ENCODE measurements at regions not wholly inside any gene's neighbourhood (a gene's known extent, or its start where the extent isn't known, plus 50 kb on each side); places are given as distances from the start of the nearest gene placed in this dataset.

GRCh38 chr2:235358981-235359471 is 134.8 kb upstream of the AGAP1 start:
- DNase-seq (ENCODE audit: low spot score) = no peak

DNA sequence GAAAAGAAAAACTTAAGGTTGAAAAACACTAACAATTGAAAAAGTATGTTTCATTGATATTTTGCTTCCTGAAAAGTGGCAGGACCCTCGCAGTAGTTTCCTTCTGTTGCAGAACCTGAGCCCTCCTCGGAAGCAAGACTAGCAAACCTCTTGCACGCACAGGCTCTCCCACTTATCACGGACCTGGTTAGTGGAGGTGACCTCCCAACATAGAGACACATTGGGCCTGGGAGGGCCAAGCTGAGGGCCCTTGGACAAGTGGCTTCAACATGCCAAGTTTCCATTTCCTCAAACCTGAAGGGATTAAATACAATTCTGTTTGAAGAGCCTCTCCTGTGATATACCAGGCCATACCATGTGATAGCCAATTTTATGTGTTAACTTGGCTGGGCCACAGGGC is 133.4 kb upstream of the AGAP1 start:
- no peak for DNase-seq (ENCODE audit: low spot score)

DNA sequence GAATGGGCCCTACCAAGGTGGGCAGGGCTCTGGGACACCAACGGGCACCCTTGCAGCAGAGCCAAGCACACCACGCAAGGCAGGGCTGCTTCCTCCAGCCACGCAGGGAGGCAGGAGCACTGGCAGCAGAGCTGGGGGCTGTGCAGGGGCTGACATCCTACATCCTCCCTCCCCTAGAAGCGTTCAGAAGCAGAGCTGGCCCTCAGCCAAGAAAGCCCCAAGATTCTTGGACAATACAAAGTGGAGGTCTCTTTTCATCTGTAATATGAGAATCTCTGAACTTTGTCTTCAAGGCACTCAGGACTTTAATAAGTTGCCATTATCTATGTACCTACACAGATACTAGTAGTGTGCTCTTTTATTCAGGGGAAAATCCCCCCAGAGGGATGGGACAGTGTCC is 128.1 kb upstream of the AGAP1 start:
- DNase-seq (ENCODE audit: low spot score) = no peak

DNA sequence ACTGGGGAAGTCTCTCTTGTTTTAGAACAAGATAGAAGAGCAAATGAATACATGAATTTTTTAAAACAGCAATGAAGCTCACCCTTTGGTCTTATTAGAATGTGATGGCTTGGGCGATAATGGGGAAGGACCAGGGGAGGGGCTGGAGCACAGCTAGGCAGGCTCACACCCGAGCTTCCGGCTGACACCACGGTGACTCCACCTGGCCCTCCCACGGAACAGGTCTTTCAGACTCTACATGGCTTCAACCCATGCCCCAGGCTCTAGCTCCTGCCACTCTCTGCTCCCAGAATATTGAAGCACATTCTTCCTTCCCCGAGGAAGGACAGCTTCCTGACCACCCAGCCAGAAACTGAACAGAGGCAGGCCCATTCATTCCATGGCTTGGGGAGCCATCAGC is 127.5 kb upstream of the AGAP1 start:
- DNase-seq (ENCODE audit: low spot score) = no peak

GRCh38 chr2:235366807-235367206 is 127.0 kb upstream of the AGAP1 start:
- no peak for DNase-seq (ENCODE audit: low spot score)

GRCh38 chr2:235371018-235371417 is 122.8 kb upstream of the AGAP1 start:
- DNase-seq (ENCODE audit: low spot score) = no peak

DNA sequence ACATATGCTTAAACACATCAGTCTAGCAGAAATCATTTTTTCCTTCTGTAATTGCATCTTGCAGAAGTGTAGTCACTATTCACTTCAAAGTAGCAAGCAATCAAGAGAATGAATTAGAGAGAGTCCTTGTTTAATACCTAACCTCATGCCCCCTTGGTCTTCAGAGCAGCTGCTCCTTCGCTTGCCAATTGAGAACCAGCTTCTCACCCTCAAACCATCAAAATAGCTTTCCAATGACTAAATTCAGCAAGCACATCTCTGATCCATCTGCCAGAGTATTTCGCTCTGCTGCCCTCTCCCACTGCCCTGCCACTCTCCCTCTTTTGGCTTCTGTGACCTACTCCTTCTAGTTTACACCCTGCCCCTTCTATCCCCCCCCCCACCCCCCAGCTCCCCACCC is 120.7 kb upstream of the AGAP1 start:
- DNase-seq (ENCODE audit: low spot score) = no peak

DNA sequence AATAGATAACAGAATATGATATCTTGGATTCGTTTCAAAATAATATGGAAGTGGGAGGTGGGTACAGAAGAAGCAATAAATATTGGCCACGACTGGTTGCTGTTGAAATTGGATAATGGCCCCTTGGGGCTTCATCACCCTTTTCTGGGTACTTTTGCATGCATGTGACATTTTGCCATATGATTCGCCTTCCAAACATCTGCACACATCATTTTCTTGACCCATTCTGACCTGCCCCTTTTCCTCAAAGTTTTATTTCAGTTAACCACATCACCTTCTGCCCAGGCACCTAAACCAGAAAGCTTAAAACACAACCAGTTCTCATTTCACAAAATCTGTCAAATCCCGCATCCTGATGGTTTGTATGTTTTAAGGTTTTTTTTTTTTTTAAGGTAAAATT is 116.7 kb upstream of the AGAP1 start:
- no peak for DNase-seq (ENCODE audit: low spot score)

DNA sequence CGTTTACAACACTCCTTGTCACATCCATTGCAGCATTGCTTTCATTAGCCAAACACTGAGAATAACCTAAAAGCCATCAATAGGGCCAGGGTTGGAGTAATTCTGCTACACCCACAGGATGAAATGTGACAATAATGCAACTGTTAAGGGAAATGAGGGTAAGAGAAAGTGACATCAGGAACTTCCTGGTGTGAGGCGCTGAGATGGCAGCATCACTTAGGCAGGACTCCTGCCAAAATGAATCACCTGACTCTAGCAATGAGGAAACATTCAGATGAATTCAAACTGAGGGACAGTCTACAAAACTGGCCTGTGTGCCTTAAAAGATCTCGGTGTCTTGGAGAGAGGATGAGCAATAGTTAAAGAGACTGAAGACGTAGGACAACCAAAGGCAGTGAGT is 115.6 kb upstream of the AGAP1 start:
- no peak for DNase-seq (ENCODE audit: low spot score)

DNA sequence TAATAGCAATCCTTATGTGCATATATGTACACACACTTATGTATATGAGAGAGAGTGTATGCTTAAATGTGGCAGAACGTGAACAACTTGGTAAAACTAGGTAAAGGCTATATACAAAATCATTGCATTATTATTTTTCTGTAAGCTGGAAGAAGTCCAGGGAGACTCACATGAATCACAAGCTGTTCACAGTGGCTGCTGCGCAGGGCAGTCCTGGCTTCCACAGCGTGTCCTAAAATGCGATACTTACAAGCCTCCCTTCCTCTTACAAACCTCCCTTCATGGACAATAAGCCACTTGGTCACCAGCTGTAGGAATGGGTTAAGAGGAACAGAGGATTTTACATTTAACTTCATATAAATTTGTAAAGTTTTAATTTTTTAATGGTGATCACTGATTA is 114.9 kb upstream of the AGAP1 start:
- DNase-seq (ENCODE audit: low spot score) = no peak

DNA sequence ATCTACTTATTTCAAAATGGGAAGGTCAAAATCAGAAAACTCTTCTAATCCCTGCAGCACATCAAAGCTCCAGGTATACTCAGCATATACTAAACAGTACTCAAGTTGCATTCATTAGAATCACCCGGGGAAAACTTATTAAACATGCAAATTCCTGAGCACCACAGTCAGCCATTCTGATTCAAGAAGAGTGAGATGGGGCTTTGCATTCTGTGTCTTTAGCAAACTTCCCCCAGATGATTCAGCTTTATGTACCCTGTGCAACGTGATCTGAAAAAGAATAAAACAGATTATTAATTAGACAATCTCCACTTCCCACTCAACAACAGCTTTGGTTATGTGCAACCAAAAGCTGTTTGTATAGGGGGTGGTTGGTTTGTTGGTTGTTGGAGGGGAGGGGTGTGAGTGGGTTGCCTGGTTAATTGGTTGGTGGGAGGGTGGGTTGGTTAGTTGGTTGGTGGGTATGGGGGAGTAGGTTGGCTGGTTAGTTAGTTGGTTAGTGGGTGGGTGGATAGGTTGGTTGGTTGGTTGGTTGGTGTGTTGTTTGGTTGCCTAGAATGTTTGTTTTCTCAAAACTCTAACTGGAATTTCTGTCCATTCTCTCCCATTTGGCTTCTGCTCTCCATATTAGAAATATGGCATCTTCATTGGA is 112.5 kb upstream of the AGAP1 start:
- no peak for DNase-seq (ENCODE audit: low spot score)

- DNase-seq (ENCODE audit: low spot score) = no peak
Observed at GRCh38 chr2:235382179-235382578, 111.7 kb upstream of the AGAP1 start.

DNA sequence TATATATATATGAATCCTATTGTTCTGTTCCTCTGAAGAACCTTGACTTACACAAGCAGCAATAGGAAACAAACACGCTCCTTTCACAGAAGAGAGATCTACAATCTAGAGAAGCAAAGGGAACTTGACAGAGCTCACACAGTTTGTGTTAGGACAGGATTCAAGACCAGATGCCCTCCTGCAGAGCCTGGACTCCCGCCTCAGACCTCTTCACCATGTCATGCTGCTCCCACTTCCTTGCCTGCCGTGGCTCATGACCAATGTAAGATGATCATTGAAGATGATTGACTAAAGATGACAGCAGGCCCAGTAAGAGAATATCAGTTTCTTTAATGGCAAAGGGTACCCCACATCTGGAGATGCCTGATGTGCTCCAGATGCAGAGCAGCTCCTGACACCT is 111.2 kb upstream of the AGAP1 start:
- DNase-seq (ENCODE audit: low spot score) = no peak

GRCh38 chr2:235383272-235383843 is 110.5 kb upstream of the AGAP1 start:
- no peak for DNase-seq (ENCODE audit: low spot score)

GRCh38 chr2:235384624-235385023 is 109.2 kb upstream of the AGAP1 start:
- DNase-seq (ENCODE audit: low spot score) = no peak

- no peak for DNase-seq (ENCODE audit: low spot score)
Observed at GRCh38 chr2:235389626-235390025, 104.2 kb upstream of the AGAP1 start.

DNA sequence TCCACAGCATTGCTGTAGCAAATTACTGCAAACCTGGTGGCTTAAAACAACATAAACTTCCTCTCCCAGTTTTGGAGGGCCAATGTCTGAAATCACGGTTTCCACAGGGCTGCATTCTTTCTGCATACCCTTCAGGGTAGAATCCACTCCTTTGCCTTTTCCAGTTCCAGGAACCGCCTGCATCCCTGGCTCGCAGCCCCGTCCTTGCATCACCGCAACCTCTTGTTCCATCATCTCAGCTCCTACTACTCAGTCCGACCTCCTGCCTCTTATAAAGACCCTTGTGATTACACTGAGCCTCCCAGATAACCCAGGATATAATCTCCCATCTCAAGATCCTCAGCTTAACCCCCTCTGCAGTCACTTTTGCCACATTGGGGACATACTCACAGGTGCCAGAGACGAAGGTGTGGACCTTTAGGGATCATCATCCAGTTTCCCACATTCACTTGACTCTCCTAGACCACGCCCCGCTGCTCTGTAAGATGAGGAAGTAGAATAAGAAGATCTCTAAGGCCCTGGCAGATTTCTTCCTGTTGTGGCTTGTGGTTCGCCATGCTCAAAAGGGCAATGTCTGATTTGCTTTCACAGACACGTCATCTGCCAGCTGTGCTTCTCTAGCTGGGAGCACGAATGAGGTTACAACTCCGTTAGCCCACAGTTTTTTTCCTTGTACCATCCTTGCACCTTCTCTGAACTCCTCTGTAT is 103.6 kb upstream of the AGAP1 start:
- peak; percentile 35 for DNase-seq (ENCODE audit: low spot score)

DNA sequence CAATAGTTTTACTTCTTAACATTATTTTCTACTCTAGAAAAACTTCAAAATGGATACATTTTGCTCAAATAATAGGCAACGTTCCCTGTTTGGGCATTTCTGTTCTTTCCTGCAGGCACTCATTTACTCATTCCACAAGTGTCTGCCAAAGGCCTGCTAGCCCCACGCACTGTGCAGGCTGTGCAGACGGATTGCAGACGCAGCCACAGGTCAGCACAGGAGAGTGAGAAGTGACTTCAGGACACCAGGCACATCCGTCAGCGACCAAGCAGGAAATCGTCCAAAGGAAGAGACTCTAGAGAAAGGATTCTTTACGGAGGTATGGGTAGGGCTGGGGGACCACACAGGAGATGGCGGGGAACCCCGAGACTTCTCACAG is 103.0 kb upstream of the AGAP1 start:
- no peak for DNase-seq (ENCODE audit: low spot score)

- no peak for DNase-seq (ENCODE audit: low spot score)
Observed at GRCh38 chr2:235391921-235392615, 101.8 kb upstream of the AGAP1 start.

GRCh38 chr2:235394278-235394828 is 99.5 kb upstream of the AGAP1 start:
- no peak for DNase-seq (ENCODE audit: low spot score)

- DNase-seq (ENCODE audit: low spot score) = no peak
Observed at GRCh38 chr2:235396071-235396846, 97.6 kb upstream of the AGAP1 start.

DNA sequence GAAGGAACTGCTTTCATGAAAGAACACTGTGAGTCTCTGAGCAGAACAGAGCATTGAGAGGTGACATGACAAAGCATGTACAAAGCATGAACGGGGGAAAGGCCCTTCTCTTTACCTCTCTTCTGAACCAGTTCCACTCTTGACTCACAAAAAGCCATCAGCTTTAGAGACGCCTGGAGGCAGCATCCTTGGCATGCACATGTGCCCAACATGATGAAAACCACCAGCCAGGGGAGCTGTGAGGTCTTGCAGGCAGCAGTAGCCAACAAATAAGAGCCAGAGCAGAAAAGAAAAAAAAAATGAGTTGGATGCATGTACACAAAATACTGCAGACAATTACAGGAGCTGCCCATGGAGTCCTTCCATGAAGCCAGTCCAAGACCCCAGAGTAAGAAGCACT is 95.5 kb upstream of the AGAP1 start:
- no peak for DNase-seq (ENCODE audit: low spot score)

Measured in CD4-positive, alpha-beta T cell treated with Interleukin-2 at 100 ng/mL for 4 hours (primary cell).